ENCODE measurements at regions not wholly inside any gene's neighbourhood (a gene's known extent, or its start where the extent isn't known, plus 50 kb on each side); places are given as distances from the start of the nearest gene placed in this dataset.

- peak; percentile 4 to 38 for TF ChIP-seq CTCF (conservative IDR thresholded peaks at IDR 0.05 in 1 of 2, IDR thresholded peaks at IDR 0.05 in 1 of 2; ENCODE audit: extremely low read depth in 1 of 2, insufficient read depth in 1 of 2, low read depth in 1 of 2, low read length in 2 of 2)
- TF ChIP-seq EZH2 (IDR thresholded peaks at IDR 0.05; ENCODE audit: borderline replicate concordance, low read length), result no peak
Measured at GRCh38 chr9:18405240-18405639, 68.7 kb upstream of the ADAMTSL1 start.
